Lung microvascular endothelial cell (primary cell): ENCODE measurements at regions not wholly inside any gene's neighbourhood (a gene's known extent, or its start where the extent isn't known, plus 50 kb on each side); places are given as distances from the start of the nearest gene placed in this dataset.

ENCODE experiments used
- DNase-seq, 2 donors: peaks; one replicate each; pipeline versions ENCODE4 v3.0.0 to v3.0.0-alpha.2; 2010; ENCODE audit warnings: low read depth in 2 of 2

GRCh38 chr11:112511911-112512310 is 251.3 kb upstream of the PLET1 start:
- DNase-seq = no peak

- DNase-seq = no peak
These were observed 252.8 kb upstream of the PLET1 start for GRCh38 chr11:112513417-112513816.

- no peak for DNase-seq
These were observed 253.5 kb upstream of the PLET1 start for GRCh38 chr11:112514011-112514740.

GRCh38 chr11:112516261-112516660 is 255.6 kb upstream of the PLET1 start:
- DNase-seq = no peak

GRCh38 chr11:112516755-112517154 is 256.1 kb upstream of the PLET1 start:
- DNase-seq = no peak

GRCh38 chr11:112518371-112518770 is 257.7 kb upstream of the PLET1 start:
- no peak for DNase-seq

GRCh38 chr11:112519751-112520150 is 259.1 kb upstream of the PLET1 start:
- no peak for DNase-seq

GRCh38 chr11:112520354-112520753 is 259.7 kb upstream of the PLET1 start:
- no peak for DNase-seq

GRCh38 chr11:112522536-112522935 is 261.9 kb upstream of the PLET1 start:
- DNase-seq = no peak

- no peak for DNase-seq
These were observed 262.4 kb upstream of the PLET1 start for GRCh38 chr11:112523031-112523430.

- no peak for DNase-seq
These were observed 262.8 kb upstream of the PLET1 start for GRCh38 chr11:112523477-112523876.

- no peak for DNase-seq
These were observed 263.3 kb upstream of the PLET1 start for GRCh38 chr11:112523951-112524350.

GRCh38 chr11:112524798-112525197 is 264.1 kb upstream of the PLET1 start:
- peak; percentile 1 to 7 for DNase-seq

GRCh38 chr11:112525270-112525669 is 264.6 kb upstream of the PLET1 start:
- peak; percentile 19 to 87 for DNase-seq

GRCh38 chr11:112525844-112526590 is 265.4 kb upstream of the PLET1 start:
- no peak for DNase-seq

- DNase-seq = no peak
These were observed 266.2 kb upstream of the PLET1 start for GRCh38 chr11:112526699-112527416.

GRCh38 chr11:112529071-112529470 is 268.4 kb upstream of the PLET1 start:
- DNase-seq = no peak

GRCh38 chr11:112532506-112532905 is 271.8 kb upstream of the PLET1 start:
- DNase-seq = no peak

GRCh38 chr11:112533682-112534081 is 273.0 kb upstream of the PLET1 start:
- DNase-seq = no peak

- no peak for DNase-seq
These were observed 273.5 kb upstream of the PLET1 start for GRCh38 chr11:112534208-112534607.

- no peak for DNase-seq
These were observed 276.4 kb upstream of the PLET1 start for GRCh38 chr11:112537026-112537425.

- DNase-seq = no peak
These were observed 277.2 kb upstream of the PLET1 start for GRCh38 chr11:112537846-112538330.
